CD1c-positive myeloid dendritic cell (primary cell): ENCODE measurements at regions not wholly inside any gene's neighbourhood (a gene's known extent, or its start where the extent isn't known, plus 50 kb on each side); places are given as distances from the start of the nearest gene placed in this dataset.

Experiments
- DNase-seq: peaks from one replicate; pipeline ENCODE4 v3.0.0-alpha.2; 2016; ENCODE audit errors: extremely low spot score

DNA sequence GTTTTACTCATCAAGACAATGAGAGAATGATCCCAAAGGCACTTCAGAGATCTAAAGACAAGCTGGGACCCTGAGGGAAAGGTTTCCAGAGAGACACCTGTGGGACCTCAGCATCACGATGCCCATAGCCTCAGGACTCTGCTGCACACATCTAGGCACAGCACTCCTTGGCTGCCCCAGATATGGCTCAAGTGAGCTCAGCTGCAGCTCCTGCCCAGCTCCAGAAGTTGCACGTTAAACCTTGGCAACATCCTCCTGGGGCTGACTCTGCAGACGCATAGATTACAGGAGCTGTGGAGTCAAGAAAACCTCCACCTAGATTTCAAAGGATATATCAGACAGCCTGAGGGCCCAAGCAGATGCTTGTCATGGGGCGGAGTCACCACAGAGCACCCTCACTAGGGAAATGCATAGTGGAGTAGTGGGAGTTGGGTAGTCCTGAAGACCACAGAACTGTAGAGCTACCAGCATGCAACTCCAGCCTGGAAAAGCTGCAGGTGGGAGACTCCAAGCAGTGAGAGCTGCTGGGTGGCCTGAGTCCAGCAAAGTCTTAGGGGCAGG, 582.0 kb downstream of the CDH11 start:
- no peak for DNase-seq

DNA sequence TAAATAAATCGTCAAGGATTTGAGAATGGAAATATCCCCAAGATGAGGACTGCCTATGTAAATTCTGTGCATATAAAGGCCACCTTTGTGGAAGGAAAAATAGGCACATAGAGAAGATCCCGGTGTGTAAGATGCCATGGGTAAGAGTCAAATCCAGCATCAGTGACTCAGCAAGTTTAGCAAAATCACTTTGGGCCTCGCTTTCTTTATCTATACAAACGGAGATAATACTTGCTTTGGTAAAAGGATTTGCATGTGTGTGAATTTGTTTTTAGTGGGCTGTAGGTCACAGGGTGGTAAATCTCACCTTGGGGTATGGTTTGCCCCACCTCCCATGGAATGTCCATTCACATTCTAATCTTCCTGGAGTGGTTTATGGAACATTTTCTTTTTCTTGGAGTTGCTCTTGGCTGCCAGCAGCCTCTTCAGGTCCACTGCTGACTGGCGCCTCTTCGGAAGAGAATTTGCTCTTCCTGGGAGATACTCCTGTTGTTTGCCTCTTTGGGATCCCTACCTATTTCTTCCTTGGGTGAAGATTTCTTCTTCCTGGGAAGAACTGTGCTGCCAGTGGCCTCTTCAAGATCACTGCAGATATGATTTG, 587.6 kb downstream of the CDH11 start:
- no peak for DNase-seq

- DNase-seq = no peak
Observed at GRCh38 chr16:64532691-64533090, 589.2 kb downstream of the CDH11 start.

GRCh38 chr16:64532117-64532516, 589.7 kb downstream of the CDH11 start:
- no peak for DNase-seq

DNA sequence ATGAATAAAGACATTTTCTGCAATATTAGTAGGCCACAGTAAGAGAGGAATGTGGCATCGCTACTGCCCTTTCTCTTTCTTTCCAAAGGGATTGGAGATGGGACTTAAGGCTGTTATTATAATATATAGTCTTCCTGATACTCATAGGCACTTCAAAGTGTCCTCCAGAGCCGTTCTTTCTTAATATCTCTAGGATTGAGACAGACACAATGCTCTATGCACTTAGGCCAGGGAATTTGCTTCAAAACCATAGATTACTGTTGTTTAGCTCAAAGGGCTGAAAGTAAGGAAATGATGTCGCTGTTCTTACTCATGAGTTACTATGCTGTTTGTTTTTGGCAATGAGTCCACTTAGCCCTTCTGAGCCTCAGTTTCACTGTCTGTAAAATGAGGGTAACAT, 590.5 kb downstream of the CDH11 start:
- DNase-seq = no peak

DNA sequence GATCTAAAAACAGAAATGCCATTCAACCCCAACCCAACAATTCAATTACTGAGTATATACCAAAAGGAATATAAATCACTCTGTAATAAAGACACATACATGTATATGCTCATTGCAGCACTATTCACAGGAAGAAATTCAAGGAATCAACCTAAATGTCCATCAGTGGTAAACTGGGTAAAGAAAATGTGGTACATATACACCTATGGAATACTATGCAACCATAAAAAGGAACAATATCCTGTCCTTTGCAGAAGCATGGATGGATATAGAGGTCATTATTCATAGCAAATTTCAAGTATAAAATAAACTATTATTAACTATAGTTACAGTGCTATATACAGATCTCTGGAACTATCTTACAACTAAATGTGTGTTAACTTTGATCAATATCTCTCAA, 599.3 kb downstream of the CDH11 start:
- no peak for DNase-seq

DNA sequence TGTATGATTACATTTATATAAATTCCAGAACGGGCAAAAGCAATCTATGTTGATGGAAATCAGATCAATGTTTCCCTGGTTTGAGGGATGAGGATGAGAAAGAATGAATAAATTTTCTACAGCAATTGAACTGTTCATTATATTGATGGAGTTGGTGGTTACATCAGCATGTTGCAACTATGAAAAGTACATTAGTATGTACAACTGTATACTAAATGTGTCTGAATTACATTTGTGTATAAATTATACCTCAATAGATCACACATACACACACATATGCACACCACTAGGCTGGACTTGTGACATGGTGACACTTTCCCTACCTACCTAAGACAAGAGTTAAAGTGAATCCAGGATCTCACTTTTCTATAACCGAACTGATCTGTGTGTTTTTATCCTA, 608.0 kb downstream of the CDH11 start:
- DNase-seq = no peak

- no peak for DNase-seq
Observed at GRCh38 chr16:64507240-64508024, 614.4 kb downstream of the CDH11 start.

DNA sequence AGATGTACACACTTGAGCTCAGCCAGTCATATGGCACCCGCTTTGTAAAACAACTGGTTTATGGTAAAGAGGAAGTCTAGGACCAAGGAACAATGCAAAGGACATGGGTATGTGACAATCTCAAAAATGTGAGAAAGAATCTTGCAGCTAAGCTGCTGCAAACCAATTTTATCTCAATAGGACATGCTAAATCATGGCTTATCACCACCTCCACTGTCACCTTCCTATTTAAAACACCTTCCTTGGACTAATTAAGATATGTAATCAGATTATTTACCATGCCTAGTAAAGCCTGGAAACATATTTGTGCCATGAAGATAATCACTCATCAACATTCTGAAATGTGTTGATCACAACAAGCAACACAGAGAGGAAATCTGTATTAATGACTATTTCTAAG, 622.7 kb downstream of the CDH11 start:
- DNase-seq = no peak

DNA sequence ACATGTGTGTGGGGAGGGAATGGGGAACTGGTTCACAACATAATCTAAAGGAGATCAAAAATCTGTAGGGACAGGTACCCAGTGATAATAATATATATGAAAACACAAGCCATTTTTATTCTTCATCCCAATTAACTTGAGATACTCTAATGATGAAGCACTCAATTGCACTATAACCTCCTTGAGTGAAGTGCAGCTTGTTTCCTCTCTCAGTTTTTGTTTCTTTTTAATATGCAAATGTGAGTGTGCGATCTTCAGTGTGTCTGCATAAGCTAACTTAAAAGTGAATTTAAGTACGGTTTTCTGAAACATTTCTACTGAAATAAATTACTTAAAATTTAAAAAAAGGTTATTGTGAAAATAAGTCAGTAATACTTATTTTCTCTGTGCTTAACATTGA, 623.5 kb downstream of the CDH11 start:
- no peak for DNase-seq

GRCh38 chr16:64493709-64494108, 628.2 kb downstream of the CDH11 start:
- DNase-seq = no peak

DNA sequence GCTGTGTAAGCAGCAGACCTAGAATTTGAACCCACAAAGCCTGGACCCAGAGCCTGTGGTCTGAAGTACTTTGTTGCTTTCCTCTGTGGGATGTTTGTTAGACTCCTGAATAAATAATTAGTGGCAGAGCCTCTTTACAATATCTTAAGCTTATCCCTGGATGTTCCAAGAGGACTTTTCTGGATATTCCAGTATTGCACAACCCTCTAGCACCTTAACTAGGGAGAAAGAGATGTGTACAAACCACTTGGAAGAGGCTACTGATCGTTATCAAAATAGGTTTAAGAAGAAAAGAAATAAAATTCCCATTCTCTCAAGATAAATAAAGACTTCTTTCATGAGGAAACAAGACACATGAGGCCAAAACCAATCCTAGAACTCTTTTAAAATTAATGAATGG, 632.4 kb downstream of the CDH11 start:
- no peak for DNase-seq

DNA sequence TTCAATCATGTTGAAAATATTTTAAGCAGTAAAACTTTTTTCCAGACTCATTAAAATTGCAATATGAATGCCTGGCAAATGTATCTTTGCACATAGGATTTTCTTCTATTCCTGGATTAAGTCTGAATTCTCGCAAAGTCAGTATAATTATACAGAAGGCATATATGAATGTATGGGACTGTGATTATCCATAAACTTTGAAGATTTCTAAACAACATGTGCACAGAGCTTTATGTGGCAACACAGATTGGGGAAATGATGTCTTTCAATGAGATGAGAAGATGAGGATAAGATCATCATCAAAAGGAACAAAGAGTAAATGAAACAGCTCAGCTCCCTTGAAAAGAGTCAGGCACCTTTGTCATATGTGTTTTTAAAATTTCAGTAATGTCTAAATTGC, 635.3 kb downstream of the CDH11 start:
- no peak for DNase-seq

- no peak for DNase-seq
Observed at GRCh38 chr16:64481497-64481896, 640.4 kb downstream of the CDH11 start.

DNA sequence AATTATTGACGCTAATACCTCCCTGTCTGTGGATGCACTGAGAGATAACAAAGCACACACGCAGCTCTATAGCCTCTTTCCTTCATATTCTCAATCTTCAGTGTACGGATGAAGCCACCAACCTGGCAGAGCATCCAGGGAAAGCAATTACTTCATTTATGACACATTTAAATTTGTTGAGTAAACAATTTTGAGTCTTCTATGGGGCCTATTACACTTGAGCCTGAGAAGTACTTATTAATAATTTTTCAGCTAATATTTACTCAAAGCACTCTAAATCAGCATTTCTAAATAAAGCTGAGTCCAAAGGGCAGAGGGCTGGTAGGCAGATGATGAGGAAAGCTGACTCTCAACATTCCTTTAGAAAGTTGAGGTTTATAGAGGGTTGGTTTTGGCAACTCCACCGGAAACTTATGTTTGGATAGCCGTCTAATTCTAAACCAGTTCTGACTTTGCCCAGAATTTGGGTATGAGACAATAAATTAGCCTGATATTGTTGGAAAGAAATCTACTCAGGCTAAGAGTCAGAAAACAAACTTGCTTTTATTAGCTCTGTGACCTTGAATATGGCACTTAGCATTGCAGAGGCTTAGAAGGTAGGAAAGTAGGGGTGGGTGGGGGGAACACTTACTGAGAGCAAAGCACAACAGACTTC, 643.5 kb downstream of the CDH11 start:
- DNase-seq = no peak

DNA sequence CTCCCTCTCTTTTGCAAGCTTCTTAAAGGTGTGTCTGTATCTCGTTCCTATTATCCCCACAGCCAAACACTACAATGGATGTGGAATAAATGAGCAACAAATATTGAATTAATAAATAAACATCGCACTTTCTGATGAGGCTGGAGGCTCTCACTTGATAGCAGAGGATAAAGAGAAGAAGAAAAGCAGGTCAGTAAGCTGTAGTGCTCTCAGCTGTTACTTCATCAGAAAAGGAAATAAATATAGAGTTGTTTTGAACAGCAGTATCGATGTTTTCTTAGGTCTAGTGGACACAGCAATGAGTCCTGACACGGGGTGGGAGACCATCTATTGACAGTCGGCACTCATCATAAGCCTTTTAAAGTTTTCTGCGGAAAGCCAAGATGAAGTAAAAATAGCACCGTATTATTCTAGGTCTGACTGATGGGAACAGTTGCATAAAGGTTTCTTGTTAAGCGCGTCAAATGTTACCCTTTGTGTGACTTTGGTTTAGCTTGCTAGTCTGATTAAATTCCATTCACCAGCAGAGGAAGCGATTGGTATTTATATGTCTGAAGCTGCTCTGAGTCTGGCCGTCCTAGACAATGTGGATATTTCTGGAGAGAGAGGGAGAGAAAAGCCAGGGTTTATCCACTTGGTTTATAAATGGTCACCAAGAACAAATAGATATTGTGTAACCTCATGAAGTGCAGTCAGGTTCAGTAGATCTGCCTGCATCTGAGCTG, 646.1 kb downstream of the CDH11 start:
- DNase-seq = no peak

DNA sequence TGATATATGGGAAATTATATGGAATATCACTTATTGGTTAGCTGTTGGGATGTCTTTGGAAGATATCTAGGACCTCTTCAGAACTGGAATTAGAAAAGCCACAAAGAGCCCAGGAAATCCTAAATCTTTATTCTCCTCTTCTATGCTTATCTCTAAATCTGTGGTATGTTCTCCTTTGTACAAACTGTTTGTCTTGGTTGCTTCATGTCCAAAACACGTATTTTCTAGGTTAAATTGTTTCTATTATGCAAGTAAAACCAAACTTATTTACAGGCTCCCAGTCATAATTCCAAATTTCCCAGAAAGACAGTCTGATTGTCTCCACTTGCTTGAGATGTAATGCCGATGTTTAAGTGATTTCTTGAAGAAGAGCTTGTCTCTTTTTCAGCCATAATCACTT, 650.9 kb downstream of the CDH11 start:
- no peak for DNase-seq

- no peak for DNase-seq
Observed at GRCh38 chr16:64469906-64470702, 651.8 kb downstream of the CDH11 start.

DNA sequence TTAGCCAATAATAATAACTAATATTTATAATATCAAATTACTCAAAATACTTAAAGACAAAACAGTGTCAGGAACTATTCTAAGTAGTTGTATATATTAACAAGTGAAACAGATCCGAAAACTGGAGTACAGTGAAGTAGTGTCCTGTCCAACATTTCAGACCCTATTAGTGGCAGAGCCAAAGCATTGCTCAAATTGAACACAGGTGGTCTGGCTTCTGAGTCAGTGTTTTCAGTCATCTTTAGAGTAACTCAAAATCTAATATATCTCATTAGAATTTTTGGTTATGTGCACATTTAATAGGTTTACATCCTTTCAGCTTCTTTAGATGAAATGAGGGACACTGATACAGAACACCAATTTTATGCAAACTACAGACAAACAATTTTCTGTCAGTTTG, 652.5 kb downstream of the CDH11 start:
- DNase-seq = no peak

DNA sequence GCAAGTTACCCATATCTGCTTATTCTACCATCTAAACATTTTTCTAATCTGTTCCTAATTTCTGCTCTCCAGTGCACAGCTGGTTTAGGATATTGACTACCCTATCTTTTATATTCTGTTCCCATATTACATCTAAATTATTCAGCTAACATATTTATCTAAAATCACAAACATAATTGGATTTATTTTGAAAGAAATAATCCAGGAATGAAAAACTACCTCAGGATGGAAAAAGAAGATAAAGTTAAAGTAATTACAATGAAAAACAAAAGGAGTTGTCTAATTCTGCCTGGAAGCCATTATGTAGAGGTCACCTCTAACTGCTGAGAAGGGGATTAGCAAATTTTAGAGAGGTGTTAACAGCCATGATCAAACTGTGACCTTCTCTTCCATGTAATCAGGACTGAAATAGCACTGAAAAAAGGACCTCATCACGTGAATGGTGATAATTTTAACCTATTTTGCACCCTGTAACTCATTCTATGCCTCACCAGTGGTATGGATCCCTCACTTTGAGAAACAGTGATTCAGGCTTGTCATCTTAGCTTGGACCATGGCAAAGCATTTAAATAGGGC, 653.3 kb downstream of the CDH11 start:
- no peak for DNase-seq

DNA sequence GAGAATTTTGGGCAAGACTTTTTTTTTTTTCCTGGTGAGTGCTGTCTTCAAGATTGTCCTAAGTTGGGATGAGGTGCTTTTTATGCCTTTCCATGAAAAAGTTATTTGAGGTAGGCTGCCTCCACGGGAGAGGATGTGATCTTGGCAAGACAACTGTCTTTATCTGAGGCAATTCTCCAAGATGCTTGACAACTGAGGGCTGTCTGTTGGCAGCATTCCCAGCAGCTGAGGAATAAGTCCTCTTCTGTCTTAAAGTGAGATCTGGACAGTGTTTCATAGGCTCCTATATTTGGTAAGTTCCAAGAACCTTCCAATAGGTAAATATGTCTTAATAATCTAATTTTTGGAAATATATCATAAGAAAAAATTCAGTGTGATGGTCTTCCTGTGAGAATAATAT, 662.0 kb downstream of the CDH11 start:
- no peak for DNase-seq
